HPDE6-E6E7 (cell line): ENCODE measurements at regions not wholly inside any gene's neighbourhood (a gene's known extent, or its start where the extent isn't known, plus 50 kb on each side); places are given as distances from the start of the nearest gene placed in this dataset.
"Not testable (repeated sequence)": the region's sequence is repeated elsewhere in the genome, so short reads cannot be mapped to it uniquely, and the experiment has no call there.

ENCODE experiments used
- DNase-seq: peaks from one replicate; pipeline ENCODE4 v3.0.0; 2011; ENCODE audit warnings: missing footprints; ENCODE audit errors: extremely low spot score

DNA sequence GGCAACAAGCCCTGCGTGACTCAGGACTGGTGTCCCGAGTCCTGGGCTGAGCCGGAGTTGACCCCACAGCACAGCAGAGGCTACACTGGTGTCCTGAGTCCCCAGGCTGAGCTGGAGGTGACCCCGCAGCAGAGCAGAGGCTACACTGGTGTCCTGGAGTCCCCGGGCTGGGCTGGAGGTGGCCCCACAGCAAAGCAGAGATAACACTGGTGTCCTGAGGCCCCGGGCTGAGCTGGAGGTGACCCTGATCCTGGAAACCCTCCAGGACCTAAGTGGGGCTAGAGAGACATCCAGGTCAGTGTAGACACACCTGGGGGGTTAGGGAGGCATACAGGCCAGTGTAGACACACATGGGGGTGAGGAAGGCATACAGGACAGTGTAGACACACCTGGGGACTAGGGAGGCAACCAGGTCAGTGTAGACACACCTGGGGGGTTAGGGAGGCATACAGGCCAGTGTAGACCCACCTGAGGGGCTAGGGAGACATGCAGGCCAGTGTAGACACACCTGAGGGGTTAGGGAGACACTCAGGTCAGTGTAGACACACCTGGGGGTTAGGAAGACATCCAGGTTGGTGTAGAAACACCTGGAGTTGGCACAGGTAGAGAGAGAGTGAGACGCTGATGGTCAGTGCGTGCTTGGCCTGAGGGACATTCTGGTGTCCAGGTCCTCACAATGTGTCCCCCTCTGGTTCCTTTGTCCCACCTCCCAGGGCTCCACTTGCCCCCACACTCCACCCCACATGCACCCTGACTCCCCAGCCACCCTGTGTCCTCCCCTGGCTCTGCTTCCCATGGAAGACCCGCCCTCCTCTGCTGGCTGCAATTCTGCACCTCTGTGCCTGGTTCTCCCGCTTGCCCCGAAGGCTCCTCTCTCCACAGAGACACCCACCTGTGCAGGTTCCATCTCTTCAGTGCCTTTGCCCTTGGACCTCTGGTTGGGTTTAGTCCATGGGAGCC, 321.6 kb upstream of the SFSWAP start:
- no peak for DNase-seq

DNA sequence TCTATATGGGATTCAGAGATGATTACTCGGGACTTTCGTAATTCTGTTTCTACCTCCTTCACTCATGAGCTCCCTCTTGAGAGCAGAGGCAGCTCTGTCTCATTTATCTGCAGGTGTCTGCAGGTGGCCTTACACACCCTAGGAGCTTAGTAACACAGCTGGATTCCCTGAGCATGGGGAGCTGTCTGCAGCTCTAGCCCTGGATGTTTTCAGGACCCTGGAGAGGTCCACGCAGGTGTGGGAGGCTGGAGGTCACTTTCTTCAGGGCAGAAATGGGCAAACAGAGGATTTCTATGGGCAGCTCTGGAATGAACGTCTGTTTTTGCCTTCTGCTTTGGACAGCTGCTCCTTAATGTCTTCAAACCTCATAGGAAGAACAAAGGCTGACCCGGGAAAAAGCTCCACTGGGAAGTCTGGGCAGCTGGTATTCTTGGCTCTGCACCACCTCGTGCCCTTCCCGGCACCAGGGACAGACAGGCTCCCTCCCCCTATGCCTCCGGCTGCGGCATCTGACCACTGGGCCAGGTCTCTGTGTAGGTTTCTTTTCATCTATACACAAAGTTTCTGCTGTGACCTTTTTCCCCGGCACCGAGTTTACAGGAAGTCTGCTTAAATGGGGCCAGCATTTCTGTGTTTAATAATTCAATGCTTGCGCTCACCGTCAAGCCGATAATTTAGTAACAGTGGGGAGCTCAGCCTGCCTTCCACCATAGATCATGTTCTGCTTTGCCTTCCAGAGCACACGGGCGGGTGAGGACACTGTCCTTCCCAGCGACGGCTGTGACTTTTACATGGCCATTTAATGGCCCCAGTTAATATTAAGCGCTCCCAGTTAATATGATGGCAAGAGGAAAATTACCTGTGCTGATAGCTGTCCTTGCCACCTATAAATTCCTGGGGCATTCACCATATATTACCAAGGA, 320.2 kb upstream of the SFSWAP start:
- no peak for DNase-seq

DNA sequence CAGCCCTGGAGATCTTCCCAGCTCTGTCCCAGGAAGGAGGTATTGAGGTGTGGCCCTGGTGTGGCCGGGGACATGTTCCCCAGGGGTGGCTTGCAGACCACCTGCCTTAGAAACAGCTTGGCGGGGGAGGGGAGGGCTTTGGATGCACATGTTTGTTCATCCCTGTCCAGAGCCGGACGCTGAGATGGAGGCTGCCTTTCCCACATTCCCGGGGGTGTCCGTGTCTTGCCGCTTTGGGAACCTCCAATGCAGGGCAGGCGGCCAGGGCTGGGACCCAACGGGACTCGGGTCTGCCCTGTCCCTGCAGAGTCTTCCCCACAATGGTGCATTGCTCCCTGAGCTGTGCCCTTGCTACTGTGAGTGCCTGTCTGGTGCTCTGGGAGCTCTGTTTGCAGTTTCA, 319.5 kb upstream of the SFSWAP start:
- DNase-seq = no peak

DNA sequence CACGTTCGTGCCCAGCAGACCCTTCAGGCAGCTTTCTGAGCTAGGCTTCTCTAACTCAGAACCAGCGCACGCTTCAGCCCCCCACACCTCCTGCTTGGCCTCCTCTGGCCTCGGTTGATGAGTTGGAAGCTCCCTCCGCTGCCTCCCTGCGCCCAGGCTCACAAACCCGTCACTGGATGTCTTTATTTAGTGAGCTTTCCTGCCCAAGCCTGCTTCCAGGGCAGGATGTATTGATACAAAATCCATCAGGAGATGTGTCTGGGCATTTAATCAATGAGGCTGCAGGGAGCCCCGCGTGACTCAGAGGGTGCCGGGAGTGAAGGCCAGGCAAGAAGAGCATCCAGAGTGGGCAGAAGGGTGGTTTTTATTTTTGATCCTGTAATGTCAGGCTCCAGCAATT, 316.1 kb upstream of the SFSWAP start:
- not testable (repeated sequence) for DNase-seq

DNA sequence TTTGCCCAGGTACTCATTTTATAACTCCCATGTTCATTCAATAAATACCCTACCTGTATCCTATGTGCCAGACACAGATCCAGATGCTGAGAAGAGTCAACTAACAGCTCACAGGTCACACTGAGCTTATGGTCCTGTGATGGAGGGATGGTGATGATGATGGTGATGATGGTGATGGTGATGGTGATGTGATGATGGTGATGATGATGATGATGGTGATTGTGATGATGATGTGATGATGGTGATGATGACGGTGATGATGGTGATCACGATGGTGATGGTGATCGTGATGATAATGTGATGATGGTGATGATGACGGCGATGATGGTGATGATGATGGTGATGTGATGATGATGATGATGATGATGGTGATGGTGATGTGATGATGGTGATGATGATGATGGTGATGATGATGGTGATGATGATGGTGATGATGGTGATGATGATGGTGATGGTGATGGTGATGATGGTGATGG, 315.6 kb upstream of the SFSWAP start:
- not testable (repeated sequence) for DNase-seq

DNA sequence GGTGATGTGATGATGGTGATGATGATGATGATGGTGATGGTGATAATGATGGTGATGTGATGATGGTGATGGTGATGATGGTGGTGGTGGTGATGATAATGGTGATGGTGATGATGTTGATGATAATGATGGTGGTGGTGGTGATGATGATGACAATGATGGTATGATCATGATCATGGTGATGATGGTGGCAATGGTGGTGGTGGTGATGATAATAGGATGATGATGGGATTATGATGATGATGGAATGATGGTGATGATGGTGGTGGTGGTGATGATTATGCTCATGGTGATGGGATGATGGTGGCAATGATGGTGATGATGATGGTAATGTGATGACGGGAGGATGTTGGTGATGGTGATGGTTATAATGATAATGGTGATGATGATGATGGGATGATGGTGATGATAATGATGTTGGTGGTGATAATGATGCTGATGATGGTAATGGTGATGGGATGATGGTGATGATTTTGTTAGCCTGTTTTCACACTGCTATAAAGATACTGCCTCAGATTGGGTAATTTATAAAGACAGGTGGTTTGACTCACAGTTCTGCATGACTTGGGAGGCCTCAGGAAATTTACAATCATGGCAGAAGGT, 314.8 kb upstream of the SFSWAP start:
- no peak for DNase-seq

DNA sequence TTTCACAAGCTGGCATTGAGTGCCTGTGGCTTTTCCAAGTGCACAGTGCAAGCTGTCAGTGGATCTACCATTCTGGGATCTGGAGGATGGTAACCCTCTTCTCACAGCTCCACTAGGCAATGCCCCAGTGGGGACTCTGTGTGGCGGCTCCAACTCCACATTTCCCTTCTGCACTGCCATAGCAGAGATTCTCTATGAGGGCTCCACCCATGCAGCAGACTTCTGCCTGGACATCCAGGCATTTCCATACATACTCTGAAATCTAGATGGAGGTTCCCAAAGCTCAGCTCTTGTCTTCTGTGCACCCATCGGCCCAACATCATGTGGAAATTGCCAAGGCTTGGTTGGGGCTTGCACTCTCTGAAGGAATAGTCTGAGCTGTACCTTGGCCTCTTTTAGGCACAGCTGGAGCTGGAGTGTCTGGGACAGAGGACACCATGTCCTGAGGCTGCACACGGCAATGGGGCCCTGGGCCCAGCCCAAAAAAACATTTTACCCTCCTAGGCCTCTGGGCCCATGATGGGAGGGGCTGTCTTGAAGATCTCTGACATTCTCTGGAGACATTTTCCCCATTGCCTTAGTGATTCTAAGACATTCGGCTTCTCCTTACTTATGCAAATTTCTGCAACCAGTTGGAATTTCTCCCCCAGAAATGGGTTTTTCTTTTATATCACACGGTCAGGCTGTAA, 313.3 kb upstream of the SFSWAP start:
- DNase-seq = no peak

DNA sequence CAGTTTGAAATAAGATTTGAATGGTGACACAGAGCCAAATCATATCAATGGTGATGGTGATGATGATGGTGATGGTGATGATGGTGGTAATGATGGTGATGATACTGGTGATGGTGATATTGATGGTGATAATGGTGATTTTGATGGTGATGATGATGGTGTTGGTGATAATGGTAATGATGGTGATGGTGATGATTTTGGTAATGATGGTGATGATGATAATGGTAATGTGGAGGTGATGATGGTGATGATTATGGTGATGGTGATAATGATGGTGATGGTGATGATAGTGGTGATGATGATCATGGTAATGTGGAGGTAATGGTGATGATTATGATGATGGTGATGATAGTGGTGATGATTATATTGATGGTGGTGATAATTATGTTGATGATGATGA, 311.9 kb upstream of the SFSWAP start:
- no peak for DNase-seq

DNA sequence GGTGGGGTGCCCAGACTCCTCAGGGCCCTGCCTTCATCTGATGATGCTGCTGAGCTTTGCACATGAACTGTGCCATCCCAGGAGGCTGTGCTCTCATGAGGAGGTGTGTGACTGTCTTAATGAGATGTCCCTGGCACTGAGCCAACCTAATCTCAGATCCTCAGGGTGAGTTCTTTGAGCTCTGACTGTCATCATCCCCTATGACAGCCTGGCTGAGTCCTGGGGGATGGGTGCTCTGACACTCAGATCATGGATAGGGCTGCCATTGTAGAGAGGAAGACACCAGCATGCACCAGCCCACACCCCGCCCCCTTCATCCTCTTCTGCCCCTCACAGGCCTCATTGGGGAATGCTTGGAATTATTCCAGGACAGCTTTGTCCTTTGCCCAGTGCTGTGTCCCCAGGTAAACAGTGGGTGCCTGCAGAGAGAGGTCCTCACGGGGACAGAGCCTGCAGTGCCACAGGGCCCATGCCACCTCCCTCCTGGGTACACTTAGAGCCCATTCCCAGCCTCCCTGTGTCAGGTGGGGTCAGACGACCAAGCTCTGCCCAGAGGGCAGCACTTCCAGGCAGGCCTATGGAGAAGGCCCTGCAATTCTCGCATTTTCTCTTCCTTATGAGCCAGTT, 310.1 kb upstream of the SFSWAP start:
- DNase-seq = not testable (repeated sequence)

DNA sequence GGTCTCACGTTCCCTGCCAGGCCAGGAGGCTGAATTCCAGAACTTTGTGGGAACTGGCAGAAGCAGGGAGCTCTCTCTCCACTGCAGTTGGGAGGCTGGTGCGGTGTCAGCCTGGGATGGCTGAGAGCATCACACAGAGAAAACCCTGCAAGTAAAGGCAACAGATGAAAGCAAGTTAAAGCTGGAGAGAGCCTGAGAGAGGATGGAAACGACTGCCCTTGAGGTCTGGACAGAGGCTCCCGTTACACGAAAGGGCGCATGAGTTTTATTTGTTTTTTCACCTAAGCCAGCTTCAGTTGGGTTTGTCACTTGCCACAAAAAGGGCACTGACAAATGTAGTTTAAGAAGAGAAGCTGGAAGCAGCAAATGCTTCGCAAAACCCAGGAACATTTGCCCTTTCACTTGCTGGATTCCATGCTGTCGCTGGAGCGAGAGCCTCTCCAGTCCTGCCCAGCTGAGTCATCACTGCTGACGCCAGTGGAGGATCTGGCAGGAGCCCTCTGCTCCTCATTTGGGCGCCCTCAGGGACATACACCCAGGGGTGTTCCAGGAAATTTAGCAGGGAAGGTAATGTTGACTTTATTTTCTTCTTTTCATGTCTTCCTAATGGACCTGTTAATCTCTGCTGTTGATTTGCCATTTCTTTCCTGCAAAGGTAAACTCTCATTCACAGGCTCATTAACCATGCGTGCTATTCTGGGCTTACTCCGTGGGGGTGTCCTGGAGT, 308.8 kb upstream of the SFSWAP start:
- not testable (repeated sequence) for DNase-seq

DNA sequence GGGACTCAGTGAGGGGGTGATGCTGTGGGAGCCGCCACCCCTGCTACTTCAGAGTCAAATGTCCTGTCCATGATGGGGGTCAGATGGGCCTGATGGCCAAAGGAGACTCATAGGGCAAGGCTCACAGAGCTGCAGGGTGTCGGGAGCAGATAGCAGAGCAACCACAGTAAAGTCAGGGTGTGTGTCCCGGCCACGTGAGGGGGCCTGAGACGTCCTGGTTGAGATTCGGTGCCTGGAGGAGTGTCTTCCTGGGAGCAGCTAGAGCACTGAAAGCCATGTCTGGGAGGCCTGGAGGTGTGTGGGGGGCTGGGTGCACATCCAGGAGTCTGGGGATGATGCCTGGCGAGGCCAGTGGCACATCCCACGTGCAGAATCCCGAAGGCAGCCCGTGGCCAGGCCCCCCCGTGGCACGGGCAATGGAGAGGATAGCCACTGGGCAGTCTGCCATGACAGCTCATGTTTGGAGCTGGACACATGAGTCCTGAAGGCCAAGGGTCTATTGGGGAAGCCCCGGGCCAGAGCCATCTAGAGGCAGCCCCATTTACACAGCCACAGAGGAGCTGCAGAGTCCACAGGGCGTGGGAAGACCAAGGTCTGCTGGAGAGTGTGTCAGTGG, 308.0 kb upstream of the SFSWAP start:
- no peak for DNase-seq

DNA sequence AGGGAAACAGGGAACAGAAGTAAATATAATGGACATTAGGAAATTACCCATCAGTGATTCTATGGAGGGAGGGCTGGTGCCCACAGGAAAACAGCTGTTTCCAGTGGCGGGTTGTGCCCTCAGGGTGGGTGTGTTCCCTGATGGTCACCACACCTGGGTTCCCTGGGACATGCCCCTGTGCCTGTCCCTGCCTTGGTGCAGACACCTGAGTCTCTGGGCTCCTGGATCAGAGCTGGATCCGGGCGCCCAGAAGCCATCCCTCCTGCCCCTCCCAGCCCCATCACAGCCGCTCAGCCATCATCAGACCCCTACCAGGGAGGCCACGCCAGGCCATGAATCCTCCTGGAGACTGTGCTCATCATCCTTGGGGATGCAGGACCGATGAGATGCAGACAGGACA, 307.2 kb upstream of the SFSWAP start:
- no peak for DNase-seq

DNA sequence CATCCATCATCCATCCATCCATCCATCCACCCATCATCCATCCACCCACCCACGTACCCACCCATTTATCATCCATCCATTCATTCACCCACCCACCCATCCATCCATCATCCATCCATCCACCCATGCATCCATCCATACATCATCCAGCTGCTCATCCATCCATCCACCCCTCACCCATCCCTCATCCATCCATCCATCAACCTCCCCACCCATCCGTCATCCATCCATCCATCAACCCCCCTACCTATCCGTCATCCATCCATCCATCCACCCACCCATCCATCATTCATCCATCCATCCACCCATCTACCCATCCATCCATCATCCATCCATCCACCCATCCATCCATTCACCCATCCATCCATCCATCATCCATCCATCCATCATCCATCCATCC, 306.2 kb upstream of the SFSWAP start:
- no peak for DNase-seq

DNA sequence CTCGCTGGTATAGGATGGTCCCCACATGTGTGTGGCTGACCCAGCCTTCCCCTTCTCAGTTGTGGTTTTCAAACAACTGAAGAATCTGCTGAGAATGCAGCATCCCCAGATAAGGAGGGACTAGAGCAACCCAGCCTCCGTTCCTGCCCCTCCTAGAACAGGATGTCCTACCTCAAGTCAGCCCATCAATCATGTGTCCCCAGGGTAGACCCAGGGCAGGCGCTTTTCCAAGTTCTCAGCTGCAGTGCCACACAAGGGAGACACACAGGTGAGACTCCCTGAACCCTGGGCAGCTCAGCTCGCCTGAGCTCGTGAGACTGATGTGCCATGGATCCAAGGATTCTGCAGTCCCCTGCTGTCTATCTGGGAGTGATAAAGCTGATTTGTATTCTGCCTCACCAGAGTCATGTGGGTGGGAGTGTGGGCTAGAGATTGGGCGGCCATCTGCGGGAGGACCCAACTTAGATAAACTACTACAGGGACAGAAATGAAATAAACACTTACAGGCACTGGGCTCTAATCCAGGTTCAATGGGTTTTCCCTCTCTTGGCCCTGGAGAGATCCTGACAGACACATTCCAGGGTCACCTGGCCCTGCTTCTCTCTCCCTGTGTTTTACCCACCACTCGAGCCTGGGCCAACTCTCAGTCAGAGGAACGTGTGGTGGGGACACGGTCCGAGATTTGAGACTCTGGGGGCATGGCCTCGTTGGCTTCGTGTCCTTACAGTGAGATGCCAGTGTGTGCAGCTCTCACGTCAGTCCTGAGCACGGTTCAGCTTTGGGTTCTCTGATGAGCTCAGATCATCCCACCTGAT, 303.5 kb upstream of the SFSWAP start:
- no peak for DNase-seq

DNA sequence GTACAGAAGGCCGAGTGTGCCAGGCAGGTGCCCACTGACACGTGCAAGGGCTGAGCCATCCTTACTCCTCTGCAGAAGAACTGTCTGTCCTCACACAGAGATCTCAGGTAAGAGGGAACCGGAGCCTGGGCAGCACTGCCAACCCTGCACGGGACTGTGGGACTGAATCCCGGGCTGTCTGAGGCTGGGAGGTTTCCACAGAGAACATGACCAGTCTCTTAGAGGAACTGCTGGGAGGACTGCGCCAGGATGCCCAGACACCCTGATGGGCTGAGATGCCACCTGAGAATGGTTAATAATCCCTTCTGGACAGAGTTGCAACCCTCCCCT, 302.9 kb upstream of the SFSWAP start:
- no peak for DNase-seq

DNA sequence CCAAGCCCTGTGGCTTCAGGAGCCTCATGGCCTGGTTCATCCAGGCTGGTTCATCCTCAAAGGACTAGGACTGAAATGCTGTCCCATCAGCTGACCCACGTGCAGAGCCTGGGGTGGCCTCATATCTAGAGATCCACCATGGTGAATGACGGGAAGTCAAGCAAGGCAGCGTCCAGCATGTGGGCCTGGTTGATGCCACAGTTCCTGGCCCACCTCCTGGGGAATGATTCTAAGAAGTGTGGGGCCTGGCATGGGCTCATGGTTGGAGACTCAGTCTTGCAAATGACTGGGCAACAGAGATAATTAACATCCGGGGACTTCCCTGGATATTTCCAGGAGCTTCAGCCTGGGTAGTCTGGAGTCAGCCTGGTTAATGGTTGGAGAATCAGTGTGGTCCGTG, 302.4 kb upstream of the SFSWAP start:
- no peak for DNase-seq

DNA sequence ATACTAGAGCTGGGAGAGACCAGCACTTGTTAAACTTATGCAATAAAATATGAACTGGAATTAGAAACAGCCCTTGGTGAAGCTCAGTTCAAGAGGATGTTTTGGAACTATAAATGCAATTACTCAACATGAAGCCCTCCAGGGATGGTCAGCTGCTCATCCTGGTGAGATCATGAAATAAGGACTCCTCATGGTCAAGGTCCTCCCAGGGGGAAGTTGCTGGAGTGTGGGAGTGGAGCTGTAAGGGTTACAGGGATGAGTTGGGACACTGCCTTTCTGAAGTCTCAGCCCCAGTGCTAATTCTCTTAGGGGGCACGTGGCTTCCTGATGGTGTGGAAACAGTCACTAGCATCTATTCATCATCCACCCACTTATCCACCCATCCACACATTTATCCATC, 301.7 kb upstream of the SFSWAP start:
- DNase-seq = no peak

DNA sequence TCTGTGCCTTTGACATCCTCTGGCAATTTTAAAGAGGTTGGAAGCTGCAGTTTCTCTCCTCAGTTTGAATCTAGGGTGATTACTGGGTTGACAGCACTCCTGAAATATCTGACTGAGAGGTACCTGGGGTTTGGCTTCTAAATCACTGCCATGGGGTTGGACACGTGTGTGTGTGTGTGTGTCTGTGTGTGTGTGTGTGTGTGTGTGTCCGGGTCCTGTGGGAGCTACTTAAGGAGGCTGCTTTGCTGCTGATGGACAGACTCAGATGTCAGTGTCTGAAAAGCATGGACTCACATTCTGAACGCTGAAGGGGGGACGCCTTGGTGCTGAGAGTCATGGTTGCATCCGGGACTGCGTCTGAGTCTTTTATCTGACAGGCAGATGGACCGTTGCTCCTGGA, 299.1 kb upstream of the SFSWAP start:
- DNase-seq = not testable (repeated sequence)

DNA sequence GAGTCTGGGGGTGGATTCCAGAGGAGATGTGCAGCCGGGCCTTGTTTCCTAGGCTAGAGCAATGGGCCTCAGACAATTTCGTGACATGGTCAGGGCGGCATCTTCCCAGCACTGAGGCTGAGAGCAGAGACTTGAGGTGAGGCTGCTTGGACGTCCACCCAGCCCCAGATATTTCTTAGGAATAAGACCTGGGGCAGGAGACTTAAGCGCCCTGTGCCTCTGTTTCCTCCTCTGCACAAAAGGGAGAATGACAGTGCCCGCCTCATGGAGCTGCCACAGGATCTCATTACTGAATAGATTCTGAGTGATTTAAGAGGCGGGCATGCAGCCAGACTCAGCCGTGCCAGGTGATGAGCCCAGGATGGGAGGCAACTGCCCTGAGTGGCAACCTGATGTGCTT, 297.9 kb upstream of the SFSWAP start:
- DNase-seq = no peak
